Muscle layer of duodenum (tissue), 2 donors: ENCODE measurements at regions not wholly inside any gene's neighbourhood (a gene's known extent, or its start where the extent isn't known, plus 50 kb on each side); places are given as distances from the start of the nearest gene placed in this dataset.
A peak's percentile ranks its signal among the peaks of the same experiment; 100 is the strongest.

Source experiments
- H3K27ac ChIP-seq: one replicate; pipeline ENCODE4 v1.7.0; 2013; ENCODE audit warnings: mild to moderate bottlenecking, low read length
- H3K27me3 ChIP-seq: one replicate; pipeline ENCODE4 v1.7.0; 2013; ENCODE audit warnings: low read depth, mild to moderate bottlenecking, control low read depth, low read length
- H3K36me3 ChIP-seq, 2 donors: one replicate each; pipeline ENCODE4 v1.7.0; 2013; ENCODE audit warnings: low read length in 2 of 2, control low read depth in 1 of 2, mild to moderate bottlenecking in 1 of 2; ENCODE audit not compliant: insufficient read depth in 2 of 2, control insufficient read depth in 1 of 2
- H3K4me1 ChIP-seq, 2 donors: one replicate each; pipeline ENCODE4 v1.7.0; 2013; ENCODE audit warnings: low read length in 2 of 2, mild to moderate bottlenecking in 2 of 2, control low read depth in 1 of 2, moderate library complexity in 1 of 2; ENCODE audit not compliant: insufficient read depth in 2 of 2, control insufficient read depth in 1 of 2
- H3K4me3 ChIP-seq, 2 donors: one replicate each; pipeline ENCODE4 v1.7.0; 2013; ENCODE audit warnings: low read length in 2 of 2, low read depth in 1 of 2, mild to moderate bottlenecking in 1 of 2
- H3K9me3 ChIP-seq, 2 donors: one replicate each; pipeline ENCODE4 v1.7.0; 2013; ENCODE audit warnings: low read length in 2 of 2, control low read depth in 1 of 2, mild to moderate bottlenecking in 1 of 2; ENCODE audit not compliant: control insufficient read depth in 1 of 2
- donor health status: healthy.

GRCh38 chr14:28589792-28590191 lies 176.8 kb upstream of the FOXG1 start:
- Histone ChIP-seq H3K27ac (no peak overlapping the region), H3K4me1 (no peaks in the 10 kb centered on the region), H3K27me3 (no peaks in the 10 kb centered on the region), H3K36me3 (no peaks in the 10 kb centered on the region), H3K4me3 (no peak overlapping the region), H3K9me3 (no peaks in the 10 kb centered on the region)

DNA sequence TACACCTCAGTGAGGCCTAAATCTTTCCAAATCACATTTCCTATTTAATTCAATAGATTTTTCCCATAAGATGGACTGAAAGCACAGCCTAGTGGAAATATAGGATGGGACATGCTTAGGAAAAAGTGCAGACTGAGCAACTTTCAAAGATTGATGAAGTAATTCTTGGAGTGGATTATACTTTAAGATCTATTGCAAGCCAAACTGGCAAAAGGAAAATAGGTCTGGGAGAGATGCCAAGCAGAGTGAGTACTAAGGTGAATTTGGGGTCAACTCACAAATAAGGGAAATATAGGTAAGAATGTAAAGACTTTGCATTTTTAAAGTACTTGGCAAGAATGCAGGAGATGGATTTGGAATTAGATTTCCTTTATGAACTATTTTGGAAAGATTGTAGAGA lies 170.2 kb upstream of the FOXG1 start:
- H3K9me3 ChIP-seq: no peaks in the 10 kb centered on the region
- H3K27ac ChIP-seq: no peak overlapping the region
- no peaks in the 10 kb centered on the region for H3K4me1 ChIP-seq
- H3K27me3 ChIP-seq: no peaks in the 10 kb centered on the region
- H3K36me3 ChIP-seq: no peaks in the 10 kb centered on the region
- H3K4me3 ChIP-seq: no peak overlapping the region

DNA sequence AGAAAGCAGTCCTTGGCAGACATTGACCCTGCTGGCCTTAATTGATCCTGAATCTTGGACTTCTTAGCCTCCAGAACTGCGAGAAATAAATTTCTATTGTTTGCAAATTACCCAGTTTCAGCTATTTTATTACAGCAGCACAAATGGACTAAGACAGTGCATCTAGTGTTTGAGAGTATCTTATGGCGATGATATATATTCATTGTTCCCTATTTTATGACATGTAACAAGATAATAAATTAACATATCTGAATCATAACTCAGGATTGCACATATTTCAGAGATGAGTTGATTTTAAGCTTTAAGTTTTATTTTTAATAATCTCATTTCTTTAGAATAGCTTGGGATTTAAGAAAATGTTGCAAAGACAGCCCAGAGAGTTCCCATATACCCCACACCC lies 167.4 kb upstream of the FOXG1 start:
- H3K36me3 ChIP-seq: no peaks in the 10 kb centered on the region
- H3K27me3 ChIP-seq: no peaks in the 10 kb centered on the region
- H3K9me3 ChIP-seq: no peaks in the 10 kb centered on the region
- H3K4me1 ChIP-seq: no peaks in the 10 kb centered on the region
- no peak overlapping the region for H3K4me3 ChIP-seq
- H3K27ac ChIP-seq: no peak overlapping the region

GRCh38 chr14:28599605-28600004 lies 167.0 kb upstream of the FOXG1 start:
- no peak overlapping the region for H3K27ac ChIP-seq
- no peaks in the 10 kb centered on the region for H3K4me1 ChIP-seq

DNA sequence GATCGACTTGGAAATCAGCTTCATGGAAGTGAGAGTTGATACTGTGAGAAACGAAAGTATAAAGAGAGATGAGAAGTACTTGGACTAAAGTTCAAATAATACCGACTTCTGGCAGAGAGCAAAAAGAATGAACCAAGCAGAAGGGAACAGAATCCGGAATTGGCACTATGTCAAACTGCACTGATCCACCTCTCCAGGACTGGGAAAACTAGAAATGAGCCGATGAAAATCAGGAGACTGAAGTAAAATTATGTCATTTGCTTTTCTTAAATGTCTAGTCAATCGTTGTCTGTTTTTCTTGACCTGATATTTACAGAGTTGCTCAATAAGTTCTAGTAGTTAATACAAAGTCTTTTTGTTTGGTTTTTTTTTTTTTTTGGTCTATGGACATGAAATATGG lies 163.0 kb upstream of the FOXG1 start:
- Histone ChIP-seq H3K4me1 (no peaks in the 10 kb centered on the region), H3K27ac (no peak overlapping the region), H3K4me3 (no peak overlapping the region), H3K9me3 (no peaks in the 10 kb centered on the region), H3K36me3 (no peaks in the 10 kb centered on the region), H3K27me3 (no peaks in the 10 kb centered on the region)

More at GRCh38 chr14:28599605-28600004, 167.0 kb upstream of the FOXG1 start:
- Histone ChIP-seq H3K27me3 (no peaks in the 10 kb centered on the region), H3K36me3 (no peaks in the 10 kb centered on the region), H3K9me3 (no peaks in the 10 kb centered on the region), H3K4me3 (no peak overlapping the region)

- Histone ChIP-seq H3K4me3 (no peak overlapping the region), H3K27me3 (no peaks in the 10 kb centered on the region), H3K36me3 (no peaks in the 10 kb centered on the region), H3K27ac (no peak overlapping the region), H3K4me1 (no peaks in the 10 kb centered on the region), H3K9me3 (no peaks in the 10 kb centered on the region)
Observed at GRCh38 chr14:28607661-28608060, 158.9 kb upstream of the FOXG1 start.

GRCh38 chr14:28608443-28608842 lies 158.1 kb upstream of the FOXG1 start:
- Histone ChIP-seq H3K4me3 (no peak overlapping the region), H3K4me1 (no peaks in the 10 kb centered on the region), H3K9me3 (no peaks in the 10 kb centered on the region), H3K27me3 (no peaks in the 10 kb centered on the region), H3K36me3 (no peaks in the 10 kb centered on the region), H3K27ac (no peak overlapping the region)

DNA sequence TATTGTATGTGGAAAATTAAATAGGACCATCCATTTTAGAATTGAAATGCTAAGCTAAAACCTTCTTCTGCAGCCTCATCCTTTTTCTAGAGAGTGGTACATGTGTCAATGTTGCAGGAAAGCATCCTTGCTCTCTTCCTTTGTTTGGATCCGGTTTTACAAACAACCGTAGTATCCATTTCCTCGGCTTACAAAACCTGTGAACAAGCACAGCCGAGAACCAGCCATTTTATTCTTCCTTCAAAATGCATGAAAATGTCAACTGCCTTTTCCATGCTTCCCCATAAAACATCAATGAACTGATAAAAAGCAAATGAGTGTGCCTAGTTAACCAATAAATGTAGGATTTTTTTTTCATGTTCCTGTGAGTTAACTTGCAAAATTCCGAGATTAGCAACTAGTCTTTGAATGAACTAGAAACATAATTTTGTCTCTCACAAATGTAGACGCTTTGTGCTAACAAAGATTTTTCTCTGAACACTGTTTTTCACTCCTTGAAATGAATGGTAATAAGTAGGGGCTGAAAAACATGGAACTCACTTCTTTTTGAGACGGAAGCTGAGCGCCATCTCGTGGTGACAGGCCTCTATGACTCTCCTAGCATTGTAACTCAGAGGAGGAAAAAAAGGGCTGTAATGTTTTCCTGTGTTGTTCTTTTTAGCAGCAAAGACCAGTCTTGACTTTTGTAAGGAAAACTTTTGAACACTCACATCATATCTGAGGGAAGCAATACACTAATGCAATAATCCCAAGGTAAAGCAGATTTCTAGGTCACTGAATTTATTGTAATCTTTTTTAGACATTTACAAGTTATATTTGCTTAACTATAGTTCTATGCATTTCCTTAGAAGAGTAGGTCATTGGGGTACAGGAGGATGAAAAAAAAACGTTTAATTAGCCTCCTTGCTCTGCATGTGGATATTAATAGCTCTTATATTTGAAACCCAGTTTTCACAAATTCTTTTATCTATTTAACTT lies 157.4 kb upstream of the FOXG1 start:
- H3K27ac ChIP-seq: no peak overlapping the region
- H3K36me3 ChIP-seq: no peaks in the 10 kb centered on the region
- no peaks in the 10 kb centered on the region for H3K9me3 ChIP-seq
- H3K27me3 ChIP-seq: no peaks in the 10 kb centered on the region
- no peaks in the 10 kb centered on the region for H3K4me1 ChIP-seq
- peak overlapping the region in 1 of 2 donors; percentile 15 for H3K4me3 ChIP-seq

DNA sequence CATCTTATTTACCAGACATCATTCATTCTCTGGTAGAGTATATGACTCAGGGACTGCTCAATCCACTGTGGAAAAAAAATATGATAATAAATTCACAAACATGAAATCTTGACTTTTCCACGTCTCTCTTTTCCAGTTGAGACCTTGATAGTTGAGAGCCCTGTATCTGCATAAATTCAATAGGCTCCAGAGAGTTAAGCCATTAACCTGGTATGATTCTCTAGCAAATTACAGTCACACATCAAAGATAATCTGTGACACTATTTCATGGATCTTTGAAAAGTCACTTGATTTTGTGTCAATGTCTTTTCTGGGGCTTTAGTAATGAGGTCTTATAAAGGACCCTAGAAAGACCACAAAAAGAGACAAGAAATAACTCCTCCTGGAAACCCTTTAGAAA lies 154.2 kb upstream of the FOXG1 start:
- no peaks in the 10 kb centered on the region for H3K4me1 ChIP-seq
- H3K4me3 ChIP-seq: no peak overlapping the region
- no peaks in the 10 kb centered on the region for H3K9me3 ChIP-seq
- H3K36me3 ChIP-seq: no peaks in the 10 kb centered on the region
- no peak overlapping the region for H3K27ac ChIP-seq
- H3K27me3 ChIP-seq: no peaks in the 10 kb centered on the region

DNA sequence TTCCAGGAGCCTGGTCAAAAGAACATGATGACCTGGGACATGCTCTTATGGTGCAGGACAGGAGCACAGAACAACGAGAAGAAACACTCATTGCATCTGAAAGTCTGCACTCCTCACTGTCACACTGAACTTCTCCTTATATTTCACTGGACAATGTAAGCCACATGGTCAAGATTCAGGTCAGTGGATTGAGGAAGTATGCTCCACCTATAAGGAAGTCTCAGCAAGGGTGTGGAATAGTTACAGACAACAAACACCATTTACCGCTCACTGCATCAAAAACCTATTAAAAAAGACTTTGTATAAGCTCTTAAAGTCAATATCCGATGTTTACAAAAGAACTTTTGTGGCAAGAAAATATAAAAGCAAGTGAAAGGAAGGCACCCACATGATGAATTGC lies 153.1 kb upstream of the FOXG1 start:
- H3K27ac ChIP-seq: no peak overlapping the region

GRCh38 chr14:28626780-28627179 lies 139.8 kb upstream of the FOXG1 start:
- Histone ChIP-seq H3K4me3 (no peak overlapping the region), H3K27me3 (no peaks in the 10 kb centered on the region), H3K27ac (no peak overlapping the region), H3K4me1 (no peaks in the 10 kb centered on the region), H3K9me3 (peaks cover 0 to 4% of the 10 kb centered on the region in 2 donors), H3K36me3 (no peaks in the 10 kb centered on the region)

More for the DNA sequence above, 153.1 kb upstream of the FOXG1 start:
- H3K9me3 ChIP-seq: no peaks in the 10 kb centered on the region
- no peak overlapping the region for H3K4me3 ChIP-seq
- H3K36me3 ChIP-seq: no peaks in the 10 kb centered on the region
- H3K27me3 ChIP-seq: no peaks in the 10 kb centered on the region
- H3K4me1 ChIP-seq: no peaks in the 10 kb centered on the region
